K562 (cell line): ENCODE measurements at regions not wholly inside any gene's neighbourhood (a gene's known extent, or its start where the extent isn't known, plus 50 kb on each side); places are given as distances from the start of the nearest gene placed in this dataset.

ENCODE experiments used
- ATAC-seq: fragments of 200-7000 bp; cut with Tn5 transposase; 3 replicates; pipeline ENCODE4 v1.9.1; 2020; ENCODE audit warnings: moderate library complexity
- BruUV-seq: library from RNA; stranded (reverse); fragments of 400-500 nt; replicated peaks from 2 replicates; lab custom pipeline; 2021; lab: Mats Ljungman, UMichigan
- CTCF ChIA-PET: fragments of 300-600 bp; formaldehyde crosslinking; extraction: SDS; loops from one replicate; lab custom pipeline; 2021; ENCODE audit warnings: low intra/inter-chr PET ratio; lab: Yijun Ruan, JAX
- POLR2A ChIA-PET: fragments of 300-600, 350-650 bp; sonication (Branson Sonifier 250); formaldehyde crosslinking; extraction: SDS; loops from one replicate; lab custom pipeline; 2021; ENCODE audit warnings: antibody characterized with exemption, inconsistent platforms; lab: Yijun Ruan, JAX
- DNase-seq, 4 experiments: peaks; one replicate each; pipeline versions ENCODE4 v3.0.0 to v3.0.0-alpha.2; 2011 to 2018; ENCODE audit warnings: low spot score in 3 of 4, mixed read lengths in 3 of 4; ENCODE audit errors: extremely low read depth in 1 of 4
- FAIRE-seq: peaks from 2 replicates; lab custom pipeline; 2011; peaks lifted over from hg19 to GRCh38; lab: Jason Lieb, UNC
- H2AFZ ChIP-seq: 2 replicates; pipeline ENCODE4 v1.6.0; 2011; ENCODE audit warnings: low read depth, low read length, control low read depth, inconsistent platforms
- H3K27ac ChIP-seq: fragments of 200-600 bp; 3 replicates; pipeline ENCODE4 v1.8.0; 2011; ENCODE audit warnings: low read depth, mild to moderate bottlenecking, control low read depth, inconsistent platforms, low read length, moderate library complexity, mixed read lengths; ENCODE audit errors: extremely low read depth
- H3K27me3 ChIP-seq, 2 experiments: fragments of 300-600 bp in 1 of 2; 2 replicates in 1 of 2; 3 replicates in 1 of 2; pipeline versions ENCODE4 v1.6.0 to v1.8.0; 2011; ENCODE audit warnings: inconsistent platforms in 2 of 2, low read length in 2 of 2, mild to moderate bottlenecking in 1 of 2, mixed read lengths in 1 of 2, moderate library complexity in 1 of 2; ENCODE audit not compliant: control insufficient read depth in 2 of 2, insufficient read depth in 2 of 2
- H3K36me3 ChIP-seq: fragments of 300-600 bp; 3 replicates; pipeline ENCODE4 v1.8.0; 2011; ENCODE audit warnings: mild to moderate bottlenecking, low read length, inconsistent platforms; ENCODE audit not compliant: control insufficient read depth, insufficient read depth
- H3K4me1 ChIP-seq, 2 experiments: fragments of 200-600 bp in 1 of 2; replicated peaks in 1 of 2; 2 replicates in 1 of 2; 3 replicates in 1 of 2; pipeline versions ENCODE4 v1.5.1 to v1.8.0; 2011; ENCODE audit warnings: inconsistent platforms in 2 of 2, low read length in 2 of 2, mild to moderate bottlenecking in 1 of 2, mixed read lengths in 1 of 2, moderate library complexity in 1 of 2; ENCODE audit not compliant: control insufficient read depth in 2 of 2, insufficient read depth in 2 of 2
- H3K4me2 ChIP-seq: 2 replicates; pipeline ENCODE4 v1.6.1; 2011; ENCODE audit warnings: low read length, control low read depth, inconsistent platforms, mixed read lengths; ENCODE audit not compliant: insufficient read depth
- H3K4me3 ChIP-seq: fragments of 200-600 bp; sonication (generic), shearing (Covaris generic); 2 replicates; pipeline ENCODE4 v1.5.1; 2016; ENCODE audit warnings: control low read depth, inconsistent platforms
- H3K79me2 ChIP-seq: fragments of 200-600 bp; 3 replicates; pipeline ENCODE4 v1.8.0; 2011; ENCODE audit warnings: low read length, inconsistent platforms; ENCODE audit not compliant: control insufficient read depth, insufficient read depth
- H3K9ac ChIP-seq, 2 experiments: 2 replicates each; pipeline versions ENCODE4 v1.6.0 to v1.6.1; 2011; ENCODE audit warnings: low read depth in 2 of 2, low read length in 2 of 2, control low read depth in 1 of 2, inconsistent platforms in 1 of 2, mild to moderate bottlenecking in 1 of 2, mixed read lengths in 1 of 2; ENCODE audit not compliant: insufficient read depth in 1 of 2
- H3K9me1 ChIP-seq: one replicate; pipeline ENCODE4 v1.6.0; 2011; ENCODE audit warnings: inconsistent platforms, mild to moderate bottlenecking, low read length, moderate library complexity; ENCODE audit not compliant: control insufficient read depth, insufficient read depth
- H3K9me3 ChIP-seq: replicated peaks from 2 replicates; pipeline ENCODE4 v1.5.1; 2011; ENCODE audit warnings: low read depth, low read length, inconsistent platforms; ENCODE audit not compliant: control insufficient read depth, insufficient read depth
- H4K20me1 ChIP-seq: replicated peaks from 2 replicates; pipeline ENCODE4 v1.6.1; 2011; ENCODE audit warnings: low read length, inconsistent platforms, mixed read lengths; ENCODE audit not compliant: control insufficient read depth, insufficient read depth
- DNMT1 ChIP-seq: fragments of 450-650 bp; IDR thresholded peaks from 2 replicates; pipeline ENCODE4 v1.6.1; 2016; ENCODE audit warnings: antibody characterized with exemption, mild to moderate bottlenecking
- EP300 ChIP-seq: IDR thresholded peaks from 2 replicates; pipeline ENCODE4 v1.6.1; 2012; ENCODE audit warnings: low read length, improper control_type of control experiment
- GTF2F1 ChIP-seq: IDR thresholded peaks from 2 replicates; pipeline ENCODE4 v1.6.1; 2011; ENCODE audit warnings: low read depth, low read length, improper control_type of control experiment
- HDAC2 ChIP-seq: fragments of 450-650 bp; IDR thresholded peaks from 2 replicates; pipeline ENCODE4 v1.6.1; 2016; ENCODE audit warnings: mild to moderate bottlenecking
- IRF2 ChIP-seq: sonication (generic); formaldehyde crosslinking; IDR thresholded peaks from 2 replicates; pipeline ENCODE4 v1.8.1; 2022; ENCODE audit warnings: mild to moderate bottlenecking, missing genetic modification reagents
- KAT2B ChIP-seq: IDR thresholded peaks from one replicate; pipeline ENCODE4 v1.6.1; 2012; ENCODE audit warnings: low read depth, mild to moderate bottlenecking, control low read depth, inconsistent platforms, low read length, moderate library complexity
- MEIS2 ChIP-seq: fragments of 450-650 bp; IDR thresholded peaks from 2 replicates; pipeline ENCODE4 v1.6.1; 2014; ENCODE audit warnings: mild to moderate bottlenecking; ENCODE audit not compliant: partially characterized antibody
- NELFE ChIP-seq: IDR thresholded peaks from 2 replicates; pipeline ENCODE4 v1.6.1; 2011; ENCODE audit warnings: mild to moderate bottlenecking; ENCODE audit not compliant: insufficient read depth, insufficient read length
- NFYB ChIP-seq: IDR thresholded peaks from 2 replicates; pipeline ENCODE4 v1.6.1; 2011; ENCODE audit warnings: mild to moderate bottlenecking, moderate library complexity; ENCODE audit not compliant: insufficient read length; ENCODE audit errors: extremely low read depth
- PBX2 ChIP-seq, 2 experiments: IDR thresholded peaks in 1 of 2; conservative IDR thresholded peaks in 1 of 2; 2 replicates each; pipeline ENCODE4 v1.6.1; 2016; ENCODE audit warnings: low read depth in 2 of 2, mild to moderate bottlenecking in 1 of 2, missing compliant biosample characterization in 1 of 2, missing genetic modification characterization in 1 of 2, moderate library complexity in 1 of 2
- RB1 ChIP-seq: fragments of 450-650 bp; IDR thresholded peaks from 2 replicates; pipeline ENCODE4 v1.6.1; 2017; ENCODE audit warnings: low read depth, mild to moderate bottlenecking
- RNF2 ChIP-seq: sonication (generic); IDR thresholded peaks from 2 replicates; pipeline ENCODE4 v1.6.1; 2016
- STAT5A ChIP-seq: IDR thresholded peaks from 2 replicates; pipeline ENCODE4 v1.6.1; 2012; ENCODE audit warnings: low read length, inconsistent platforms, borderline replicate concordance
- ZBTB9 ChIP-seq: fragments of 450-650 bp; formaldehyde crosslinking; IDR thresholded peaks from 2 replicates; pipeline ENCODE4 v1.4.0; 2020; ENCODE audit warnings: mild to moderate bottlenecking, moderate library complexity
- ZFPM2 ChIP-seq: fragments of 250-450 bp; sonication (Bioruptor Pico); IDR thresholded peaks from 2 replicates; pipeline ENCODE4 v1.5.1; 2022; ENCODE audit warnings: mild to moderate bottlenecking
- ZKSCAN8 ChIP-seq: fragments of 200-800 bp; sonication (Bioruptor generic); IDR thresholded peaks from 2 replicates; pipeline ENCODE4 v1.6.1; 2016; ENCODE audit warnings: missing genetic modification characterization, missing compliant biosample characterization
- ZNF311 ChIP-seq: fragments of 250-450 bp; sonication (Bioruptor Pico); IDR thresholded peaks from 2 replicates; pipeline ENCODE4 v1.4.0; 2020; ENCODE audit warnings: mild to moderate bottlenecking, moderate library complexity
- ZNF384 ChIP-seq: IDR thresholded peaks from 2 replicates; pipeline ENCODE4 v1.6.1; 2012; ENCODE audit warnings: low read depth, low read length, improper control_type of control experiment
- WGBS: fragments of 100-300 bp; shearing (Covaris generic); methylation state at CpG from one replicate; pipeline ENCODE4 v1.1.6; 2016; ENCODE audit warnings: low coverage, mixed read lengths; ENCODE audit not compliant: insufficient coverage; ENCODE audit errors: missing lambda C conversion rate; 5-methylcytosine and 5-hydroxymethylcytosine counted together
- in situ Hi-C: fragments of 300-500 bp; cut with MboI; formaldehyde crosslinking; loops from 4 replicates; pipeline ENCODE4 v1.15.0; 2018; ENCODE audit warnings: inconsistent platforms, mixed read lengths
- intact Hi-C: fragments of 100-400 bp; cut with micrococcal nuclease; formaldehyde crosslinking; loops from 2 replicates; pipeline ENCODE4 v1.14.2; 2022

GRCh38 chr14:89013098-89013504 is 188.7 kb downstream of the TTC8 start (continued):
- 0 out of 2 replicates have a peak, but pooled peaks have one; percentile 17 for TF ChIP-seq PBX2 (CRISPR knock-in tag; IDR thresholded peaks at IDR 0.05; ENCODE audit: low read depth)
- peak; percentile 61 for TF ChIP-seq PBX2 (tag; conservative IDR thresholded peaks at IDR 0.05; ENCODE audit: low read depth)
- TF ChIP-seq NFYB, result peak; percentile 33
- no peak for TF ChIP-seq ZNF311 (CRISPR knock-in tag)
- TF ChIP-seq KAT2B, result no peak
- peak; percentile 5 for TF ChIP-seq MEIS2

GRCh38 chr14:89013698-89014568 is 189.5 kb downstream of the TTC8 start:
- Histone ChIP-seq H3K27me3 (no peaks in the 10 kb centered on the region), H2AFZ (no peak overlapping the region), H3K27ac (no peak overlapping the region), H3K9me3 (no peaks in the 10 kb centered on the region), H3K9ac (no peak overlapping the region), H3K4me1 (no peaks in the 10 kb centered on the region), H3K79me2 (no peaks in the 10 kb centered on the region), H3K36me3 (no peaks in the 10 kb centered on the region), H3K4me2 (no peak overlapping the region), H3K9me1 (no peaks in the 10 kb centered on the region), H3K4me3 (no peak overlapping the region), H4K20me1 (no peaks in the 10 kb centered on the region)
- 0% methylated on average over 10 of the region's 11 CpGs for WGBS
- CTCF ChIA-PET, result interaction anchor here (0.6 kb wide), 1 partner anchor 551 kb away, joined by 3 read pairs; no protein-coding TSS in a partner anchor
- in situ Hi-C loops (loop anchor here (25.0 kb wide), 2 partner anchors 352 to 527 kb away; no protein-coding TSS in a partner anchor), intact Hi-C loops (loop anchor here (1.0 to 5.0 kb wide), 6 partner anchors 147 to 825 kb away; partner anchors contain the start of genes EML5 and ZC3H14)
- DNase-seq (no peak), FAIRE-seq (no peak), ATAC-seq (no peak)
- POLR2A ChIA-PET, result no interaction called here
- no TSS peak for BruUV-seq
- no peak for TF ChIP-seq HDAC2
- TF ChIP-seq ZNF384, result no peak
- no peak for TF ChIP-seq EP300
- no peak for TF ChIP-seq IRF2 (CRISPR knock-in tag)
- TF ChIP-seq DNMT1, result no peak
- TF ChIP-seq NELFE, result no peak
- no peak for TF ChIP-seq ZBTB9 (CRISPR knock-in tag)
- no peak for TF ChIP-seq ZFPM2
- TF ChIP-seq ZKSCAN8 (CRISPR knock-in tag), result no peak
- no peak for TF ChIP-seq GTF2F1
- TF ChIP-seq STAT5A, result no peak
- no peak for TF ChIP-seq RNF2
- TF ChIP-seq RB1, result no peak
